ENCODE measurements at regions not wholly inside any gene's neighbourhood (a gene's known extent, or its start where the extent isn't known, plus 50 kb on each side); places are given as distances from the start of the nearest gene placed in this dataset.
A peak's percentile ranks its signal among the peaks of the same experiment; 100 is the strongest.
"Not testable (repeated sequence)": the region's sequence is repeated elsewhere in the genome, so short reads cannot be mapped to it uniquely, and the experiment has no call there.

DNA sequence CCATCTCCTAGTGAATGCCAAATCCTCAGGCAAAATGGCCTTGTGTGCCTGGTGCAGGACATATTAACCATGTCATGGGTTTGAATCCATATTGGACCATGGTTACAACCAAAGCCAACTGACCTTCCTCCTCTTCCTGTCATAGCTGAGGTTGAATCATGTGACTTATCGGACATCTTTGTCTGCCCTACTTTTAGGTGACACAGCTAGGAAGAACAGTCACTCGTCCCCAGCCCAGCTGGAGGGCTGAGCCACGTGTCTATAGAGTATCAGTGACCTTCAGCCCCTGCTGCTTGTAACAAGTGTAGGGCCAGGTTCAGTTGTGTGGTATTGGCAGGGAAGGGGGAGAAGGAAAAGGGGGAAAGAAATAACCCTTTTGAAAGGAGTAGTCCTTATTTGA is 225.2 kb downstream of the KTN1 start:
- no peak for DNase-seq (ENCODE audit: low read depth in 3 of 3)

DNA sequence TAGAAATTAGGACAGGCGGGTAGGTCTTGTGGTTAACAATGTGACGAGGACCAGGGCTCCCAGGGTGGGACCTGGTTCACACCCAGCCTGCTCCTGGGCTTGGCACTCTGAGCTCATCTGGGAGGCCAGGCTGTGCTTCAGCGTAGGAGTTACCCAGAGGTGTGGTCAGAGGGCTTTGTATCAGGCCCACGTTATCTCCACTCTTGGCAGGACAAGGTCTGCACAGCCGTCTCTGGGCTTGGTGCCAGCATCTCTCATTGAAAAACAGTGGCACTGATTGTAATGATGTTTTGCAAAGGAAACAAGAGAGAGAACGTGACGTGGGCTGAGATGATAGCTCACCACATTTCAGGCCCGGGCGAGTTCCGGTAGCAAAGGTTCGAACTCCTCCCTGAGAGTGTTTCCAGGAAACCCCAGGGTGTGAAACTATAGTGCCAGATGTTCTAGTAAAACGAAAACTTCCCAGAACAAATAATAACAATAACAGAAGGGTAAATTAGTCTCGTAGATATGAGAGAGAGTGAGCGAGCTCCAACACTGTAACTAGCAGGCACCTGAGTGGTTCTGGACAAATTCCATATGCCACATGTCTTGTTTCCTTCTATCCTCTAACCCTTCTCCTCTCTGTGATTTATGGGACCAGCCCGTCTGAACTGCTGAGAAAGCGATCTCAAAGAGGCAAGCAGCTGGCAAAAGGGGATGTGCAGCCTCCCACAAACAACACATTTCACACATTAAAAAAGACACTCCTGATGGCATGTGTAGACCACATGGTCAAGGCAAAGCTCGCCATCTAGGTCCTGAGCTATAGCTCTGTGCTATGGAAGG is 227.3 kb downstream of the KTN1 start:
- DNase-seq (ENCODE audit: low read depth in 3 of 3), result peak; percentile 5 to 68 (median 51)

DNA sequence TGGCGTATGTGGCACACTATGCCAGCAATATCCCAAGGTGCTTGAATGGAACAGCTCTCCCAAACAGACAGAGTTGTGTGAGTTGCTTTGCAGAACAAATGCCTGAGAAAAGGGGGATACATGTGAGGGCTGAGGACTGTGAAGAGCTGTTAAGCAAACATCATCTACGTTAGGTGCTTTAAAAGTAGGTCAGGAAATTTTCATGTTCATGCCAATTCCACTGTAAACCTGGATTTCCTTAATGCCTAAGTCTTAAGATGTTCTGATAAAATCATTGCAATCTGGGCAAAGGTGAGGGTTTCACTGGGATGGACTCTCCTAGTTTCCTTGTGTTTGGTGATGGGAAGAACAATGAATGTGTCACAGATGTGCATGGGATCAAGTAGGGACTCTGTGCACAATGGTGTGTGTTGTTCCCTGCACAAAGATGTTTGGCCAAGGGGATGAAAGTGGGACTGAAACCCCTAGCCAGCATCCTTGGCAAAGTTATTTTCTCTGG is 227.9 kb downstream of the KTN1 start:
- no peak for DNase-seq (ENCODE audit: low read depth in 3 of 3)

DNA sequence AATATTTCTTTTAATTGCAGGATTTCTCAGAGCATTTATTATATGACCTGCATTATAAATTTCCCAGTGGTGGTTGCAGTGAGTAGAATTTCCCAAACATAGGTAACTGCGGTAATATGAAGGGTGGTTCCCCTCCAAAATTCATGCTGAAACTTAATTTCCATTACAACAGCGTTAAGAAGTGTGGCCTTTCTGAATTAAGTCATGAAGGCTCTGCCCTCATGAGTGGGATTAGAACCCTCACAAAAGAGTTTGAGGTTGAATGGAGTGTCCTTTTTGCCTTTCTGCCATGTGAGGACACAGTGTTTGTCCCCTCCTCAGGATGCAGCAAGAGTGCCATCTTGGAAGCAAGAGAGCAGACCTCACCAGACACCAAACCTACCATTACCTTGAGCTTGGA is 233.6 kb downstream of the KTN1 start:
- DNase-seq (ENCODE audit: low read depth in 3 of 3), result no peak

DNA sequence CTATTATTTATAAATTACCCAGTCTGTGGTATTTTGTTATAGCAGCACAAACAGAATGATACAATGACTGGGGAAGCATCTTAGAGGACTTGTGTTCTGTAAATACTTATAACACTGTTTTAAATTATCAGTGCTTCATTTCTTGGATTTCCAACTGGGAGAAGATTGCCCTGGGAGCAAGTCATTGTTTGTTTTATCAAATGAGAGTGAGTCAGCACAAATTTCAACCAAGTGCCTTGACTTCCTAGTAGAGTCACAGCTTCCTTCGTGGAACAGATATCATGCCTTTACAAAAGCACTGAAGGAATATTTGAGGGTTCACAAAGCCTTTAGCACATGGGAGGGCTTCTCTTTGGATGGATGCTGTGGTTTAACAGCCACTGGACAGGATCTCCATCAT is 234.1 kb downstream of the KTN1 start:
- DNase-seq (ENCODE audit: low read depth in 3 of 3), result no peak

DNA sequence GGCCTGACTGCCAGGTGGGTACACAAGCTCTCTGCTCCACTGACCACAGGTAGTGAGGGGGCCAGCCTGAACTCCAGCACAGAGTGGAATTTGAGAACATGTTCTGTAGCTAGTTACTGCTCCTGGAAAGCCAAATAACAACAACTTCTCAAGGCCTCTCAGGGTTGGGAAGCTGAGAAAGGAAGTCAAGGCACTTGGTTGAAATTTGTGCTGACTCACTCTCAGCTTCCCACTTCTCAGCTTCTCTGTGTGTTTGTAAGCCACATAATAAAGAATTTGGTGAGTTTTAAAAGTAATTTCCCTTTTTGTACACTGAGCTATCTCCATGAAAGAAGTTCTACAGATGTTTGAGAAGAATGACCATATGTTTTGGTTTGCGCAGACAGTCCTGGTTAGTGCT is 234.9 kb downstream of the KTN1 start:
- no peak for DNase-seq (ENCODE audit: low read depth in 3 of 3)

DNA sequence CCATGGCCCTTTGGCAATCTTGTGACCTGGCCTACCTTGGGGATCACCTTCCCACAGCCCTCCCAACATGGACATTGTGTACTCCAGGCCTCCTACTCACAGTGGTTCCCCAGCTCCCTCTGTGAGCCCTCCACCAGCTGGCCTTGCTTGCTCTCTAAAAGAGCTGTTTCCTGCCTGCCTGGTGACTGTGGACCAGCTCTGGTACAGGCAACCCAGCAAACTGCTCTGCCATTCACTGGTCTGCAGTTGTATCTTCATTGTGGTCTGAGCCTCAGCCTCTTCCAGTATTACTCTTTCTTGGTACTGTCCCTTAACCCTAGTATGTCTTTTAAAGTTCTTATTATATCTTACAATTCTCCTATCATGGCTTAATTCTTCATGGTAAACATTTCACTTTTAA is 236.2 kb downstream of the KTN1 start:
- DNase-seq (ENCODE audit: low read depth in 3 of 3), result no peak

DNA sequence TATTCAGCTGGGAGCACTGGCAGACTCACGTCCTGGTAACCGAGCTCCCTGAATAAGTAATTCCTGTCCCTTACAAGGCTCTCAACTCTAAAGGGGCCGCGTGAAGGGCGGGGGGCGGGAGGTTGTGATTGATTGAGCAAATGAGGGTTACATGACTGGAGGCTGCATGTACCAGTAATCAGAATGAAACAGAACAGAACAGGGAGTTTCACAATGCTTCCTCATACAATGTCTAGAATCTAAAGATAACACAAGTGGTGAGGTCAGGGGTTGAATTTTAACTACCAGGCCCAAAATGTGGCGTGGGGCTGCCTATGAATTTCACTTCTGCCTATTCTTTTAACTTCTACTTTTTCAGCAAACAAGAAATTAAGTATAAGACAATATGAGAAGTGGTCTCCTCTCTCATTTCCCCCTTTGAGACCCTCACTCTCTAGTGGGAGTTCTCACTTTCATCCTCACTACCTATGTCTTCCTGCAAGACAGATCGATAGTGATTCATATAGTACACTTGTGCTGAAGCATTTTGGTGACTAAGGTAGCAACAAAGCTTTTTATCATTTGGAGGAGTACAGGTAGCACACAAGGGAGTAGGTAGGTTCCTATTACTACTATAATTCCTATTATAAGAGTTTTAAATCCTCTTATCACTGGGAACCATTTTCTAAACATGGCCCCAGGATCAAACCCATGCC is 239.8 kb downstream of the KTN1 start:
- DNase-seq (ENCODE audit: low read depth in 3 of 3), result no peak

DNA sequence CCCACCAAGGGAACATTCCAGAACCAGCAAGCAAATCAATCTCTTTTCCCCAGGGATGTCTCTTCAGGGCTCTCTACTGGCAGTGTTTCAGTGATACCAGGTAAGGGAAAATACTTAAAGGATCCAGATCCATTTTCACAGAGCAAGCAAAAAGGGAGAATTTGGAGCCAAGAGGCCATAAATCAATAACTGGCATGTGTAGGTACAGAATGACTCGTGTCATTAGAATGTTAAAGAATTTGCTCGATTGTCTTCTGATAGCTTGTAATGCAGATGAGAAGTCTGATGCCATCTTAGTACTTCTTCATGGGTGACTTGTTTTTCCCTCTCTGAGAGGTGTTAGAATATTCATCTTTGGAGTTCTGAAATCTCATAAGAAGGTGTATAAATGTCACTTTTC is 242.9 kb downstream of the KTN1 start:
- no peak for DNase-seq (ENCODE audit: low read depth in 3 of 3)

DNA sequence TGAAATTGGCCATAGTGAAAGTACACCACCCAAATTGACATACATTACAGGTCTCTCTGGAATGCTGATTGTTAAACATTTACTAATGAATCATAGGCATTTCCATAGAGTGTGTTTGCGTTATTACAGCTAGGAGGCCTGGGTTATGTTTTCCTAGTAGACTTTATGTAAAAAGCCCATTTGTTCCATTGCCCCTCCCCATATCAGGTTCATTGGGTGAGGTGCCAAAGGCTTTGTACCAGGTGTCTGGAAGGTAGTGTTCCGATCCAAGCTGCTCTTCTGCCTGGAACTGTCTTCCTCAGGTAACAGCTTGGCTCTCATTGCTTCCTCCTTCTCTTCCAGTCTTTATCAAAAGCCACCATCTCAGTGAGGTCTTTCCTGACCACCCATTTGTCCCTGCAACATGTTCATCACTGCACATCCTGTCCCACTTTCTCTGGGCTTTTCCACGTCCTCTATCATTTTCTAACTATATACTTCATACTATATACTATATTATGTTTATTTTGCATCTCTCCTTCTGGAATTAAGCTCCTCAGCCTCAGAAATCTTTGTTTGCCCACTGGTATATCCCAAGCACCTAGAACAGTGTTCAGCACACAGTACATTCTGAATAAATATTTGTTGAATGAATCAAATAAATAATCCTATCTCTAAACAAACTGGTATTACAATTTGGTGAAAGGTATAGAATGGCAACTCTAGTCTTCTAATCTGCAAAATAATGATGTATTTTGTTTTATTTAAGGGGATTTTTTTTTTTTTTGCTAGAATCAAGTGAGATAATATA is 252.3 kb downstream of the KTN1 start:
- no peak for DNase-seq (ENCODE audit: low read depth in 3 of 3)

DNA sequence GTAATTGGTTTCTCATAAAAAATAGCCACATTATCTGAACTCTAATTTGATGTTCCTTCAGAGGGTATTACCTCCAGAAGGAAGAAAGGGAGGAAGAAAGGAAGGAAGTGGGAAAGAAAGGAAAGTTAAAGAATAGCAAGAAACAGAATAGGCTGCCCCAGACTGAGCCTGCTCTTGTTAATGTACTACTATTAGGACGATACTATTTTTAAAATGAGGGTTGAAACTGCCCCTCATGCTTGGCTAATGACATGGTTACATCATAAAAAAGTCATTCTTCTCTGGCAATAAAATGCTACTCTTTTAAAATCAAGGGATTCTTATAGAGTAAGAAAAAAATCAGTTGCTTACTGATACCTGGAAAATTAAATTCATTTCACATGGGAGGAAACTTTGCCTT is 253.0 kb downstream of the KTN1 start:
- DNase-seq (ENCODE audit: low read depth in 3 of 3), result no peak

DNA sequence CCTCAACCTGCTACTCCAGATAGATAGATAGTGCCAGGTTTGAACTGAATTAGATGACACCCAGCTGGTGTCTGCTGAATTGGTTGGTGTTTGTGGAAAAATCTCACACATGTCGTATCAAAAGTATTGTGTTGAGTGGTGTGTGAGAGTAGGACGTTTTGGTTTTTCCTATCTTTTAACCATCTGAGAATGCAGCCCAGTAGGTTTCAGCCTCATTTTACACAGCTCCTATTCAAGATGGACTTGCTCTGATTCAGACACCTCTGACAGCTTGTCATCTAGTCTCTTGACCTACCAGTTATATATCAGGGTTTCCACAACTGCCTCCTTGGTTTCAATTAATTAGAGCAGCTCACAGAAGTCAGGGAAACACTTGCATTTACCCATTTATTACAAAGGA is 254.4 kb downstream of the KTN1 start:
- DNase-seq (ENCODE audit: low read depth in 3 of 3), result no peak

DNA sequence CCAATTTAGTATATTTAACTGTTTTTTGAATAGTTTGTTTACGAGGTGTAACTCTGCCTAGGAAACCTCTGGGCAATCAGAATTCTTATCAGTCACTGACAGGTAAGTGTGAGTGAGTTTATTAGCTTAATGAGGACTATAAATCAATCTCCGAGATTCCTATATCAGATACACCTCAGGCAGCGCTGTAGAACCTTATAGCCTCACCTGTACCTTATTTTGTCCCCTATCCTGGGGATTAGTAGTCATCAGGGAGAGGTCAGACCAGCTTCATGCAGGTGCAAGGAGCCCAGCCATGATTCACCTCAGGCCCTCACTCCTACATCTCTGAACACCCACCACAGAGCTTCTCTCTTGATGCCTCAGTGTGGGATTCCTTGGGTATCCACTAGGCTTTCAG is 256.0 kb downstream of the KTN1 start:
- no peak for DNase-seq (ENCODE audit: low read depth in 3 of 3)

DNA sequence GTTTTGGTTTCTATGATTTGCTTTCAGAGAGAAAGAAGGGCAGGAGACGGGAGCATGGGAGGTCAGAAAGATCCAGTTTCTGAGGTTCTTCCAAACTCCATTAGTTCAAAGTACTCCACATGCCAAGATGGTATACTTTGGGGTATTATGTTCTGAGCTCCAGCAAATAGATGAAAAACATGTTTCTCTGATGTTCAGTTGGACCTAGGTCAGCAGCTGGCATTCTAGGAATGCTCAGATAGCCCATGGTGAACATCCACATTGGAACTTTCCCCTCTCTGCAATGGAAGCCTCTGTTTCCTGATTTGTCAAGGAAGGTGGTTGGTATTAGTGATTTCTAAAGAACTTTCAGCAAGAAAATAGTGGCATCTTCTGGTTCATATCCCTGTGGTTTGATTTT is 257.5 kb downstream of the KTN1 start:
- no peak for DNase-seq (ENCODE audit: low read depth in 3 of 3)

DNA sequence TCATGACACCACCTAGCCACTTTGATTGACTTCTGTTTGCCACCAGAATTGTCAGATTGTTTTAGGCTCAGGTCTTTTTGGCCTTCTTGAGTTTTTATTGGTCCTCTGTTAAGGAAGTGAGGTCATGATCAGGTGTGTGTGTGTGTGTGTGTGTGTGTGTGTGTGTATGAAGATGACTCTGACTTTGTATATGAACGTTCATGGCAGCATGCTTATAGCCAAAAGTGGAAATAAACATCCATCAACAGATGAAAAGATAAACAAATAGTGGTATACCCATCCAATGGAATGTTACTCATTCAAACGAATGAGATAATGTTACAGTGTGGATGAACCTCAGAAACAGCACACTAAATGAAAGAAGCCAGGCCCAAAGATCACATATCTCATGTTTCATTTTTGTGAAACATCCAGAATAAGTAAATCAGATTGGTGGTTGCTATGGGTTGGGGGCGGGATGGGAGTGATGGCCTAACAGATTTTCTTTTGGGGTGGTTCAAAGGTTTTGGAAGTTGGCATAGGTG is 258.6 kb downstream of the KTN1 start:
- no peak for DNase-seq (ENCODE audit: low read depth in 3 of 3)

DNA sequence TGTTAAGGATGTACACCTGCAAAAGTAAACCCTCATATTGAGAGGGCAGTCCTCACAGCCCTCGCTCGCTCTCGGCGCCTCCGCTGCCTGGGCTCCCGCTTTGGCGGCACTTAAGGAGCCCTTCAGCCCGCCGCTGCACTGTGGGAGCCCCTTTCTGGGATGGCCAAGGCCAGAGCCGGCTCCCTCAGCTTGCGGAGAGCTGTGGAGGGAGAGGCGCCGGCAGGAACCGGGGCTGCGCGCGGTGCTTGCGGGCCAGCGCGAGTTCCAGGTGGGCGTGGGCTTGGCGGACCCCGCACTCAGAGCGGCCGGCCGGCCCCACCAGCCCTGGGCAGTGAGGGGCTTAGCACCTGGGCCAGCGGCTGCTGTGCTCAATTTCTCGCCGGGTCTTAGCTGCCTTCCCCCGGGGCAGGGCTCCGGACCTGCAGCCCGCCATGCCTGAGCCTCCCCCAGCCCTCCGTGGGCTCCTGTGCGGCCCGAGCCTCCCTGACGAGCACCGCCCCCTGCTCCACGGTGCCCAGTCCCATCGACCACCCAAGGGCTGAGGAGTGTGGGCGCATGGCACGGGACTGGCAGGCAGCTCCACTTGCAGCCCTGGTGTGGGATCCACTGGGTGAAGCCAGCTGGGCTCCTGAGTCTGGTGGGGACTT is 259.4 kb downstream of the KTN1 start:
- DNase-seq (ENCODE audit: low read depth in 3 of 3), result not testable (repeated sequence)

DNA sequence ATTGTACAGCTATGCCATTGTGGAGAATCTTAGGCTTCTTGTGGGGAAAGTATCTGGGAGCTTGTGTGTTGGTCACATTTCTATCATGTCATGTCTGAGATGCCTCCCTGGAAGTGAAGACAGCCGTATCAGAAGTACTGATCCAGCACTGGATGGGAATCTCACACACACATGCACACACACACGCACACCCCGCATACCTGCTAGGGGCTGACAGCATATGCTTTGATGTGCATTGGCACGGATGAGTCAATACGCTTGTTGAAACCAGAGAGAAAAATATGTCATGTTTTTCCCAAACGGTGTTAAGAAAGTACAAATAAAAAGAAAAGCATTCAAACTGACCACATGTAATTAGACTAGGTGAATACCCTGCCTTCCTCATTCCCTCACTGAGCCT is 260.8 kb downstream of the KTN1 start:
- no peak for DNase-seq (ENCODE audit: low read depth in 3 of 3)

DNA sequence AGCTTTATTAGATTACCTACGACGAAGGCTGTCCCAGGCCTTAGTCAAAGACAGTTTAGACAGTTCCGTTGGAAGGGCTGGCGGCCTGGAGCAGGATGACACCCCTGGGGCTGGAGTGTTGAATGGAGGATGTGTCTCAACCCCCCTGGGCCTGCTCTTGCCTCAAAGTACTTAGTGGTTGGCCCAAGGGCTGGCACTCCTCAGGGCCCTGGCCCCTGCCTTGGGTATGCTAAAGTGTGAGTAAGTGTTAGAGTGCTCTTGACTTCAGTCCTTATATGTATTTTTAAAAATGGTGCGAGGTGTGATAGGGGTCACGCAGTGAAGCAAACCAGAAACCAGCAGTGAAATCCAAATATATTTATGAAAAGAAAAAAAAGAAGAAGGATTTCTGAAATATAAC is 261.6 kb downstream of the KTN1 start:
- no peak for DNase-seq (ENCODE audit: low read depth in 3 of 3)

DNA sequence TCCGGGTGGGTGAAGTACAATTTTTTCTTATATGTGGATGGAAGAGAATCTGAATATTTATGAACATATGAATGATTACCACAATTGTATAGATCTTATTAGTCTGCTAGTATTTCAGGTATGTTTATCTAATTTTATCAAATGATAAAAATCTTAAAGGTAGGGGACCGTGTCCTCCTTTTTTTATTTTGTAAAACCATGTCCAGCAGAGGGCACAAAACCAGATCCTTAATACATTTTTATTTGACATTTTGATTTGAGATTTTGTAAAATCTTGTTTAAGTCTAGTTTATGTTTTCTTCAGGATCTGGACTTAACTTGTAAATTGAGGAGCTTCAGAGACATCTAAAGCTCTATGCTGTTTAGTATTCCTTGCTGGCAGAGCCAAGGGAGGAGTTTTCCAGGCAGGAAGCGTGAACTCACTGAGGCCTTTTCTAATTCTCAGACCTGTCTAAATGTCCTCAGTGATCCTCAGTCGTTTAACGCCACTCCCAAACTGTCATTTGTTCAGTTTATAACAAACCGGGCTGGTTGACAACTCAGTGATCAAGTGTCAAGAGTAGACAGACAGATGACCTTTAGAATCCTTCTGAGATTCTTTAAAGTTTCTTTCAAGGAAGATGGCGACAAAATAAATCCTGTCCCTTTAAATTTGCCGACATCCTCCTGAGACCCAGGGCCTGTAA is 263.9 kb downstream of the KTN1 start:
- no peak for DNase-seq (ENCODE audit: low read depth in 3 of 3)

DNA sequence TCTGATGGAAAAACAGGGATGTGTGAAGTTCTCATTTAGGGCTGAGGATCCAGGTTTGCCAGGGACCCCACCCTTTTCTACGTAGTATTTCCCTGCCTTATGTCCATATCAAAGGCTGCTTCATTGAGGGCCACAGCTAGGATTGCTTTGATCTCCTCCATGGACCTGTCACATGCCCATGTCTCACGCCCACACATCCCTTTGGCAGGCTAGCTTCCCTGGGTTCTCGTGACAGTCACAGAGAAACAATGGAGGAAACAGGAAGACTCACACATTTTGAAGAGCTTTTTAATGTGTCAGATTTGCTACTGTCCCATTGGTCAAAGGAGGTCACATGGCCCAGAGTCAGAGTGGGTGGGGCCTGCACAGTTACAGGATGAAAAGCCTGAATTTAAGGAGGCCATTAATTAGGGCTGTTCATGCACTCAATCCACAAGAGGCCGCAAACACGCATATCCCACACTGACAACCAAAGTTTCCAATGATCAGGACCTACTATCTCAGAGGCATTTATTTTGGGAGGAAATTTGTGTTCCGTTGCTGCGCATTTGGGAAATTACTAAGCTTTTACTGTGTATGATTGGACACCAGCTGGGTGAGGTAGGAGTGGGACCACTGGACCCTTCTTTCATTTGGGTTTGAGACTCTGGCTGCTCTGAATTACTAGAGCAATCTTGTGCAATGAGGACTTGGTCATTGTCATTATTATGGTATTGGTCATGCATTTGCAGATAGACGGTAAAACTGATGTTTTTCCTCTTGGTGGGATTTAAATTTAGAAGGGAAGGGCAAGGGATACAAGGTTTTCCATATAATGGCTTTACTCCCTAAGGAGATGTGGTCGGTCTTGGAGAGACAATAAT is 266.2 kb downstream of the KTN1 start:
- DNase-seq (ENCODE audit: low read depth in 3 of 3), result no peak
